ENCODE measurements at regions not wholly inside any gene's neighbourhood (a gene's known extent, or its start where the extent isn't known, plus 50 kb on each side); places are given as distances from the start of the nearest gene placed in this dataset.

- TF ChIP-seq ZBTB43 (CRISPR knock-in tag; IDR thresholded peaks at IDR 0.05): no peak
- TF ChIP-seq CTCF (IDR thresholded peaks at IDR 0.05): no peak
- TF ChIP-seq MXD4 (CRISPR knock-in tag; IDR thresholded peaks at IDR 0.05; ENCODE audit: borderline replicate concordance): no peak
- no peak for TF ChIP-seq ZNF512 (CRISPR knock-in tag; IDR thresholded peaks at IDR 0.05; ENCODE audit: borderline replicate concordance)
- no peak for TF ChIP-seq USF2 (CRISPR knock-in tag; IDR thresholded peaks at IDR 0.05)
- no peak for TF ChIP-seq ETV6 (CRISPR knock-in tag; IDR thresholded peaks at IDR 0.05)
- TF ChIP-seq ATF3 (CRISPR knock-in tag; conservative IDR thresholded peaks at IDR 0.05): no peak
- TF ChIP-seq RORB (CRISPR knock-in tag; IDR thresholded peaks at IDR 0.05): no peak
- no peak for TF ChIP-seq ARID4B (CRISPR knock-in tag; IDR thresholded peaks at IDR 0.05; ENCODE audit: borderline replicate concordance)
- TF ChIP-seq JUN (CRISPR knock-in tag; IDR thresholded peaks at IDR 0.05): no peak
Measured at GRCh38 chr6:40948570-40948969, 90.5 kb downstream of the UNC5CL start.
